KMS-11 (cell line): ENCODE measurements at regions not wholly inside any gene's neighbourhood (a gene's known extent, or its start where the extent isn't known, plus 50 kb on each side); places are given as distances from the start of the nearest gene placed in this dataset.

Experiments used
- H2AFZ ChIP-seq: fragments of 200-600 bp; sonication (generic); 2 replicates; pipeline ENCODE4 v1.6.1; 2016; ENCODE audit warnings: antibody characterized with exemption, mixed run types, low read depth
- H3K27ac ChIP-seq: fragments of 200-600 bp; sonication (generic); 2 replicates; pipeline ENCODE4 v1.6.1; 2016; ENCODE audit warnings: mild to moderate bottlenecking, mixed run types
- H3K27me3 ChIP-seq: fragments of 200-600 bp; sonication (generic); 2 replicates; pipeline ENCODE4 v1.6.1; 2017; ENCODE audit warnings: mild to moderate bottlenecking, low read depth, mixed run types, moderate library complexity; ENCODE audit not compliant: insufficient read depth
- H3K36me3 ChIP-seq: fragments of 200-600 bp; sonication (generic); 2 replicates; pipeline ENCODE4 v1.6.1; 2017; ENCODE audit warnings: mild to moderate bottlenecking, mixed run types; ENCODE audit not compliant: insufficient read depth
- H3K4me1 ChIP-seq: fragments of 200-600 bp; sonication (generic); 2 replicates; pipeline ENCODE4 v1.6.1; 2016; ENCODE audit warnings: mild to moderate bottlenecking, low read depth, mixed run types; ENCODE audit not compliant: poor library complexity, severe bottlenecking
- H3K4me2 ChIP-seq: fragments of 200-600 bp; sonication (generic); 2 replicates; pipeline ENCODE4 v1.7.0; 2016; ENCODE audit warnings: mild to moderate bottlenecking, mixed run types
- H3K4me3 ChIP-seq: fragments of 200-600 bp; sonication (generic); IDR thresholded peaks from 2 replicates; pipeline ENCODE4 v1.6.1; 2017; ENCODE audit warnings: low read depth, low read length, mixed read lengths; ENCODE audit not compliant: insufficient read depth
- H3K79me2 ChIP-seq: fragments of 200-600 bp; sonication (generic); 2 replicates; pipeline ENCODE4 v1.6.1; 2016; ENCODE audit warnings: low read depth, mixed run types; ENCODE audit not compliant: insufficient read depth
- H3K9ac ChIP-seq: fragments of 200-600 bp; sonication (generic); 2 replicates; pipeline ENCODE4 v1.6.1; 2016; ENCODE audit warnings: mild to moderate bottlenecking, mixed run types
- H4K20me1 ChIP-seq: fragments of 200-600 bp; sonication (generic); 2 replicates; pipeline ENCODE4 v1.6.1; 2016; ENCODE audit warnings: mild to moderate bottlenecking, mixed run types; ENCODE audit not compliant: insufficient read depth
- TF ChIP-seq, protein P1 (sequence below): fragments of 200-600 bp; sonication (generic); conservative IDR thresholded peaks from 2 replicates; pipeline ENCODE4 v1.6.1; 2017; ENCODE audit warnings: low read depth, mild to moderate bottlenecking, antibody characterized with exemption, low read length, moderate library complexity, mixed read lengths

DNA sequence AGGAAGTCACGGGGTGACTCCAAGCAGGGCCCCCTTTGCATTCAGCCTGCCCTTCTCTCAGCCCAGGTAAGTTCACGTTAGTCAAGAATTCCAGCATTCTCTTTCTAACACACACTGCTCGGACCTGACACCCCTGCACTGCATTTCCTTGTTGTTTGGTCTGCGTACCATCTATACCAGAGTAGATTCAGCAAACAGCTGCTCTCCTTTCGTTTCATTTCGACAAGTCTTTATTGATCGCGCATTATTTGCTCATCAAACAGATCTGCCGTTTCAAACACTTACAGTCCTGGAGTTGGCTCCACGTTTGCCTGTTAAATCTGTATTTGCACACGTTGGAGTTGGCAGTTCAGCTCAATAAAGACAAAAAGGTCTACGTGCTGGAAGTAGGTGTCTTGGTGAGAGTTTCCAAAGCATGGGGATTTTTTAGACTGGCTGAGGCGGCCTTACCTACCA, 495.1 kb downstream of the RPS24 start:
- Histone ChIP-seq H4K20me1 (no peaks in the 10 kb centered on the region), H3K4me3 (no peak overlapping the region), H3K4me2 (no peak overlapping the region), H3K36me3 (no peaks in the 10 kb centered on the region), H2AFZ (no peak overlapping the region), H3K27ac (no peak overlapping the region), H3K9ac (no peak overlapping the region), H3K4me1 (no peaks in the 10 kb centered on the region), H3K79me2 (no peaks in the 10 kb centered on the region), H3K27me3 (no peaks in the 10 kb centered on the region)
- TF ChIP-seq, protein P1, sequence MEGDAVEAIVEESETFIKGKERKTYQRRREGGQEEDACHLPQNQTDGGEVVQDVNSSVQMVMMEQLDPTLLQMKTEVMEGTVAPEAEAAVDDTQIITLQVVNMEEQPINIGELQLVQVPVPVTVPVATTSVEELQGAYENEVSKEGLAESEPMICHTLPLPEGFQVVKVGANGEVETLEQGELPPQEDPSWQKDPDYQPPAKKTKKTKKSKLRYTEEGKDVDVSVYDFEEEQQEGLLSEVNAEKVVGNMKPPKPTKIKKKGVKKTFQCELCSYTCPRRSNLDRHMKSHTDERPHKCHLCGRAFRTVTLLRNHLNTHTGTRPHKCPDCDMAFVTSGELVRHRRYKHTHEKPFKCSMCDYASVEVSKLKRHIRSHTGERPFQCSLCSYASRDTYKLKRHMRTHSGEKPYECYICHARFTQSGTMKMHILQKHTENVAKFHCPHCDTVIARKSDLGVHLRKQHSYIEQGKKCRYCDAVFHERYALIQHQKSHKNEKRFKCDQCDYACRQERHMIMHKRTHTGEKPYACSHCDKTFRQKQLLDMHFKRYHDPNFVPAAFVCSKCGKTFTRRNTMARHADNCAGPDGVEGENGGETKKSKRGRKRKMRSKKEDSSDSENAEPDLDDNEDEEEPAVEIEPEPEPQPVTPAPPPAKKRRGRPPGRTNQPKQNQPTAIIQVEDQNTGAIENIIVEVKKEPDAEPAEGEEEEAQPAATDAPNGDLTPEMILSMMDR = no peak

DNA sequence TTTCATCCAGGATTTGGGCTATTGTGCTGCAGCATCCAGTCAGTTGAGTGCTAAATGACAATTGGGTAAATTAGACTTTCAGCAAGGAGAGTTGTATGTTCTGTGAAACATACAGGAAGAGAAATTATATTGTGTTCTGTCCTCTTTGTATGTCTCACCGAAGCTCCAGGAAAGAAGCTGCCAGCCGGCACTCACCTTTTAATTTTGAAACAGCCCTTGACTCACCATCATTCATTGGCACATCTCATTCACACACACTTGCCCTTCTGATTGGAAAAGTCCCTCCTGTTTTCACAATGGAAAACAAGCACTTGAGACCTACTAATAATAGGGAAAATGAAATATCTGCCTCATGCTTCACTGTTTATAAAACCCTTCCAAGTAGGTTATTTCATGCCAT, 495.6 kb downstream of the RPS24 start:
- TF ChIP-seq, protein P1 = no peak
- H3K4me1 ChIP-seq = no peaks in the 10 kb centered on the region
- no peak overlapping the region for H3K4me3 ChIP-seq
- no peak overlapping the region for H3K27ac ChIP-seq
- H3K79me2 ChIP-seq = no peaks in the 10 kb centered on the region
- H4K20me1 ChIP-seq = no peaks in the 10 kb centered on the region
- no peaks in the 10 kb centered on the region for H3K27me3 ChIP-seq
- H3K4me2 ChIP-seq = no peak overlapping the region
- H3K9ac ChIP-seq = no peak overlapping the region
- H2AFZ ChIP-seq = no peak overlapping the region
- H3K36me3 ChIP-seq = no peaks in the 10 kb centered on the region

DNA sequence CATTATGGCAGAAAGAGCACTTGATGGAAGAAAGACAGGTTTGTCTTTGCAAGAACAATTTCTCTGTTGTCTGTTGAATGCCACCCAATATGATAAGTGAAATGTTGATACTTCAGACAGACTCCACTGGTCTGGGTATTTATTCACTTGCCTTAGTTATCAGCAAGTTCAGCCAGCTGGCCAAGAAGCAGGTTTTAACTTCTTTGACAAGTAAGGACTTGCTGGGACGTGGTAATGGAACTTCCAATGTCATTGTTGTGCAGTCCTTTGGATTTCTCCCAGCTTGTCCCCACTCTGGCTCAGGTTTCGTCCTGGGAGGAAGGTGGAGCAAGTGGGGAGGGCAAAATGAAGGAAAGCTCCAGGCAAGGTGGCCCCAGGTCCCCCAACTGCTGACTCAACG, 497.4 kb downstream of the RPS24 start:
- Histone ChIP-seq H3K9ac (no peak overlapping the region), H3K36me3 (no peaks in the 10 kb centered on the region), H3K4me3 (no peak overlapping the region), H3K27me3 (no peaks in the 10 kb centered on the region), H2AFZ (no peak overlapping the region), H3K27ac (no peak overlapping the region), H4K20me1 (no peaks in the 10 kb centered on the region), H3K79me2 (no peaks in the 10 kb centered on the region), H3K4me2 (no peak overlapping the region), H3K4me1 (no peaks in the 10 kb centered on the region)
- TF ChIP-seq, protein P1 = no peak

DNA sequence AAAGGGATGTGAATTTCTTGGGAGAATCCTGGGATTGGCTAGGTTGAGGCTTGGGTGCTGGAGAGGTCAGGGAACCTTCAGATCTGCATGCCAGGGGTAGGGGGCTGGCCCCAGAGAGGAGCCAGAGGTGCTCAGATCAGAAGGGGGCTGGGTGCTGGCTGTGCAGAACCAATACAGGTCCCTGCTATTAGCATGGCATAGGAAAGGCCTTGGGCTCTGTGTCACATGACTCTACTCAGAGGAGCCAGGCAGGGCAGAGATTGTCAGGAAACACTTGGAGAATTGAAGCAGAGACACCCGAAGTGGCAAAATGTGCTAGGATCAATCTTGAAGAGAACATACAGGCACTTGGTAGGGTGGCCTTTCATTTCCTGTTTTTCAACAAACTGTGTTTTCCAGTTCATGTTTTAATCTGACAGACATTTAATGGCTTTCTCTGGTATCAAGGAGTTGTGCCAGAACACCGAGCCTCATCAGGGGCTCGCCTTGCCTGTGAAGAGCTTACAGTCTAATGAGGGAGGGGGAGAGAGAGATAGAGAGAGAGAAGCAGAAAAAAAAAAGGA, 498.9 kb downstream of the RPS24 start:
- no peak overlapping the region for H3K27ac ChIP-seq
- H3K79me2 ChIP-seq = no peaks in the 10 kb centered on the region
- no peaks in the 10 kb centered on the region for H3K27me3 ChIP-seq
- TF ChIP-seq, protein P1 = no peak
- H3K36me3 ChIP-seq = no peaks in the 10 kb centered on the region
- H3K4me1 ChIP-seq = no peaks in the 10 kb centered on the region
- H3K9ac ChIP-seq = no peak overlapping the region
- no peak overlapping the region for H3K4me3 ChIP-seq
- no peaks in the 10 kb centered on the region for H4K20me1 ChIP-seq
- no peak overlapping the region for H2AFZ ChIP-seq
- H3K4me2 ChIP-seq = no peak overlapping the region
